ENCODE measurements at regions not wholly inside any gene's neighbourhood (a gene's known extent, or its start where the extent isn't known, plus 50 kb on each side); places are given as distances from the start of the nearest gene placed in this dataset.

- Histone ChIP-seq H3F3A (ENCODE audit: low read depth) (no peaks in the 10 kb centered on the region), H3K9ac (no peak overlapping the region), H3K27ac (no peak overlapping the region), H3K4me1 (no peaks in the 10 kb centered on the region), H2AFZ (replicated peaks) (no peak overlapping the region), H3K4me3 (no peak overlapping the region), H3K9me3 (ENCODE audit: low read depth) (no peaks in the 10 kb centered on the region), H3K36me3 (no peaks in the 10 kb centered on the region), H3K27me3 (no peaks in the 10 kb centered on the region), H3K79me2 (ENCODE audit: low read depth) (no peaks in the 10 kb centered on the region), H3K4me2 (no peak overlapping the region), H4K20me1 (ENCODE audit: low read depth) (no peaks in the 10 kb centered on the region)
- no peak overlapping the region for H3K4me3 Mint-ChIP-seq
- peaks cover 2% of the 10 kb centered on the region for H3K9me3 Mint-ChIP-seq
- H3K4me1 Mint-ChIP-seq, result peaks cover 3% of the 10 kb centered on the region
- H3K27ac Mint-ChIP-seq, result no peak overlapping the region
- no peaks in the 10 kb centered on the region for H3K36me3 Mint-ChIP-seq
- TF ChIP-seq CTCF (IDR thresholded peaks at IDR 0.05), result no peak
- no peak for TF ChIP-seq EZH2phosphoT487 (IDR thresholded peaks at IDR 0.05)
- TF ChIP-seq EZH2 (IDR thresholded peaks at IDR 0.05), result no peak
- H3K27me3 Mint-ChIP-seq (ENCODE audit: insufficient read depth, low read depth), result no peaks in the 10 kb centered on the region
- no peak for DNase-seq (ENCODE audit: low spot score)
Observed at GRCh38 chr3:99253963-99254355, 352.5 kb upstream of the DCBLD2 start.

DNA sequence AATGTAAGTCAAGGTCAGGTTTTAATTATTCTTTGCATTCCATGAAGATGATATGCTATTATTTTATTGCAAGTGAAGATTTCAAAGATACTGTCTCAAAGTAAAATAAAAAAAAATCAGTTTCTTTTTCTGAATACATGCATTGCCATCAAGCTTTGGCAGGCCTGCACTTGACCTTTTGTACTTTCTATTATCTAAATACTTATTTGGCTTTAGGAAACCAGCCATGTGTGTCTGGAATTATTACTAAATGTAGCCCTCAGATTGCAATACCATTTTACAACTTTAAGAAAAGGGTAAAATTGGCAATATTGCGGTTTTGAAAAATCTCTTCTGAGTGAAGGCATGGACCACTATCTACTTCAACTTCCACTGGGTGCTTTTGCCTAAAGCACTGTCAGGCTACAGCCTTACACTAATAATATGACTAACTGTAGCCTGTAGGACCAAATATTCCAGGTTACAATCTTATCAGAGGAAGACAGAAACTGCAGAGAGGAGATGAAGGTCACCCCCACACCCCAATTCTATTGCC lies 349.4 kb upstream of the DCBLD2 start:
- Mint-ChIP-seq H3K27ac (no peak overlapping the region), H3K4me1 (peaks cover 3% of the 10 kb centered on the region), H3K36me3 (no peaks in the 10 kb centered on the region), H3K9me3 (no peaks in the 10 kb centered on the region), H3K4me3 (no peak overlapping the region), H3K27me3 (ENCODE audit: insufficient read depth, low read depth) (no peaks in the 10 kb centered on the region)
- H3K27me3 ChIP-seq, result no peaks in the 10 kb centered on the region
- no peak for DNase-seq (ENCODE audit: low spot score)
- no peak overlapping the region for H2AFZ ChIP-seq (replicated peaks)
- no peak overlapping the region for H3K4me2 ChIP-seq
- no peak overlapping the region for H3K4me3 ChIP-seq
- no peak overlapping the region for H3K9ac ChIP-seq
- H3F3A ChIP-seq (ENCODE audit: low read depth), result no peaks in the 10 kb centered on the region
- no peaks in the 10 kb centered on the region for H4K20me1 ChIP-seq (ENCODE audit: low read depth)
- no peak overlapping the region for H3K27ac ChIP-seq
- H3K36me3 ChIP-seq, result no peaks in the 10 kb centered on the region
- H3K79me2 ChIP-seq (ENCODE audit: low read depth), result no peaks in the 10 kb centered on the region
- no peaks in the 10 kb centered on the region for H3K9me3 ChIP-seq (ENCODE audit: low read depth)
- H3K4me1 ChIP-seq, result no peaks in the 10 kb centered on the region
- TF ChIP-seq EZH2phosphoT487 (IDR thresholded peaks at IDR 0.05), result no peak
- no peak for TF ChIP-seq EZH2 (IDR thresholded peaks at IDR 0.05)
- TF ChIP-seq CTCF (IDR thresholded peaks at IDR 0.05), result no peak

GRCh38 chr3:99250272-99250671 lies 348.8 kb upstream of the DCBLD2 start:
- Histone ChIP-seq H3K79me2 (ENCODE audit: low read depth) (no peaks in the 10 kb centered on the region), H3K4me3 (no peak overlapping the region), H3K27me3 (no peaks in the 10 kb centered on the region), H3F3A (ENCODE audit: low read depth) (no peaks in the 10 kb centered on the region), H4K20me1 (ENCODE audit: low read depth) (no peaks in the 10 kb centered on the region), H3K4me2 (no peak overlapping the region), H3K9ac (no peak overlapping the region), H3K9me3 (ENCODE audit: low read depth) (no peaks in the 10 kb centered on the region), H3K36me3 (no peaks in the 10 kb centered on the region), H3K27ac (no peak overlapping the region), H2AFZ (replicated peaks) (no peak overlapping the region), H3K4me1 (no peaks in the 10 kb centered on the region)
- no peak for DNase-seq (ENCODE audit: low spot score)
- Mint-ChIP-seq H3K4me3 (no peak overlapping the region), H3K9me3 (no peaks in the 10 kb centered on the region), H3K4me1 (peaks cover 3% of the 10 kb centered on the region), H3K27me3 (ENCODE audit: insufficient read depth, low read depth) (no peaks in the 10 kb centered on the region), H3K36me3 (no peaks in the 10 kb centered on the region), H3K27ac (no peak overlapping the region)
- TF ChIP-seq EZH2phosphoT487 (IDR thresholded peaks at IDR 0.05), result no peak
- no peak for TF ChIP-seq CTCF (IDR thresholded peaks at IDR 0.05)
- TF ChIP-seq EZH2 (IDR thresholded peaks at IDR 0.05), result no peak

Measured in neural progenitor cell (in vitro differentiated cells).